DND-41 (cell line): ENCODE measurements at regions not wholly inside any gene's neighbourhood (a gene's known extent, or its start where the extent isn't known, plus 50 kb on each side); places are given as distances from the start of the nearest gene placed in this dataset.

ENCODE experiments used
- ATAC-seq: fragments of 200-7000 bp; cut with Tn5 transposase; 3 replicates; pipeline ENCODE4 v1.9.1; 2021; ENCODE audit warnings: low read depth; ENCODE audit not compliant: insufficient read depth
- DNase-seq: peaks from one replicate; pipeline ENCODE4 v3.0.0-alpha.2; 2020
- H2AFZ ChIP-seq: 2 replicates; pipeline ENCODE4 v1.6.0; 2012; ENCODE audit warnings: low read depth, low read length
- H3K27ac ChIP-seq: 2 replicates; pipeline ENCODE4 v1.5.1; 2012; ENCODE audit warnings: low read length, inconsistent platforms
- H3K27me3 ChIP-seq: fragments of 200-600 bp; sonication (generic); 2 replicates; pipeline ENCODE4 v1.6.0; 2012; ENCODE audit warnings: low read length, mild to moderate bottlenecking, inconsistent platforms; ENCODE audit not compliant: insufficient read depth, poor library complexity
- H3K36me3 ChIP-seq: 2 replicates; pipeline ENCODE4 v1.5.1; 2012; ENCODE audit warnings: low read length, inconsistent platforms; ENCODE audit not compliant: insufficient read depth
- H3K4me1 ChIP-seq: 2 replicates; pipeline ENCODE4 v1.5.1; 2012; ENCODE audit warnings: mild to moderate bottlenecking, low read length; ENCODE audit not compliant: insufficient read depth
- H3K4me2 ChIP-seq: 2 replicates; pipeline ENCODE4 v1.6.0; 2012; ENCODE audit warnings: mild to moderate bottlenecking, moderate library complexity, low read length, inconsistent platforms; ENCODE audit not compliant: insufficient read depth
- H3K4me3 ChIP-seq, 2 experiments: fragments of 200-600 bp in 1 of 2; shearing (Covaris generic) in 1 of 2; 2 replicates each; pipeline ENCODE4 v1.5.1; 2012 to 2016; ENCODE audit warnings: inconsistent platforms in 2 of 2, low read length in 2 of 2, mild to moderate bottlenecking in 2 of 2, low read depth in 1 of 2, moderate library complexity in 1 of 2
- H3K79me2 ChIP-seq: 2 replicates; pipeline ENCODE4 v1.6.0; 2012; ENCODE audit warnings: low read length, inconsistent platforms; ENCODE audit not compliant: insufficient read depth
- H3K9ac ChIP-seq: 2 replicates; pipeline ENCODE4 v1.6.0; 2012; ENCODE audit warnings: low read depth, mild to moderate bottlenecking, inconsistent platforms, low read length, moderate library complexity
- H3K9me3 ChIP-seq: 2 replicates; pipeline ENCODE4 v1.5.1; 2012; ENCODE audit warnings: low read length, moderate library complexity, mild to moderate bottlenecking, inconsistent platforms; ENCODE audit not compliant: insufficient read depth, severe bottlenecking
- H4K20me1 ChIP-seq: 2 replicates; pipeline ENCODE4 v1.6.0; 2012; ENCODE audit warnings: low read length; ENCODE audit not compliant: insufficient read depth
- EZH2 ChIP-seq: IDR thresholded peaks from 3 replicates; pipeline ENCODE4 v1.6.1; 2012; ENCODE audit warnings: borderline replicate concordance, low read depth, mild to moderate bottlenecking, moderate library complexity, low read length, inconsistent platforms; ENCODE audit not compliant: severe bottlenecking
- TF ChIP-seq, protein P1 (sequence below): IDR thresholded peaks from 2 replicates; pipeline ENCODE4 v1.5.1; 2012; ENCODE audit warnings: borderline replicate concordance, low read length, moderate library complexity, mild to moderate bottlenecking; ENCODE audit not compliant: poor library complexity, severe bottlenecking; ENCODE audit errors: extremely low read depth

DNA sequence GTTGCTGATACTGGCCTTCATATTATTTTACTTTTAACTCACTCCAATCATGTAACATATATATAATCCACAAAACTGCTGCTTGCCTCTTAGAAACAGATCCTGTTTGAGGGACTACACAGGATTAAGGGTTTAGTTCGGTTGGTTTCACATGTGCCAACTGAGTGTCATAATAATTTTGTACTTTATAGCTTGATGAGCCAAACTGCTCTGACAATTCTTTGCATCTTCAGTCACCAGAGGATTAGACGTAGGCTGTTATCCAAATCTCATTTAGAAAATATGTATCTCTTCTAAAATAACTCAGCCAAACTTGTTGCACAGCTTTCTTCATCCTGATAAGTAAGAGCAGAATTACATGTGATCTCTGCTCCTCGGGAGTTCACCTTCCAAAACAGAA, 643.6 kb upstream of the PTCHD4 start:
- Histone ChIP-seq H3K27me3 (no peaks in the 10 kb centered on the region), H4K20me1 (no peaks in the 10 kb centered on the region), H3K4me2 (no peak overlapping the region), H3K79me2 (no peaks in the 10 kb centered on the region), H3K27ac (no peak overlapping the region), H3K9me3 (no peaks in the 10 kb centered on the region), H3K4me3 (no peak overlapping the region), H3K9ac (no peak overlapping the region), H2AFZ (no peak overlapping the region), H3K36me3 (no peaks in the 10 kb centered on the region), H3K4me1 (no peaks in the 10 kb centered on the region)
- no peak for TF ChIP-seq EZH2
- TF ChIP-seq, protein P1, sequence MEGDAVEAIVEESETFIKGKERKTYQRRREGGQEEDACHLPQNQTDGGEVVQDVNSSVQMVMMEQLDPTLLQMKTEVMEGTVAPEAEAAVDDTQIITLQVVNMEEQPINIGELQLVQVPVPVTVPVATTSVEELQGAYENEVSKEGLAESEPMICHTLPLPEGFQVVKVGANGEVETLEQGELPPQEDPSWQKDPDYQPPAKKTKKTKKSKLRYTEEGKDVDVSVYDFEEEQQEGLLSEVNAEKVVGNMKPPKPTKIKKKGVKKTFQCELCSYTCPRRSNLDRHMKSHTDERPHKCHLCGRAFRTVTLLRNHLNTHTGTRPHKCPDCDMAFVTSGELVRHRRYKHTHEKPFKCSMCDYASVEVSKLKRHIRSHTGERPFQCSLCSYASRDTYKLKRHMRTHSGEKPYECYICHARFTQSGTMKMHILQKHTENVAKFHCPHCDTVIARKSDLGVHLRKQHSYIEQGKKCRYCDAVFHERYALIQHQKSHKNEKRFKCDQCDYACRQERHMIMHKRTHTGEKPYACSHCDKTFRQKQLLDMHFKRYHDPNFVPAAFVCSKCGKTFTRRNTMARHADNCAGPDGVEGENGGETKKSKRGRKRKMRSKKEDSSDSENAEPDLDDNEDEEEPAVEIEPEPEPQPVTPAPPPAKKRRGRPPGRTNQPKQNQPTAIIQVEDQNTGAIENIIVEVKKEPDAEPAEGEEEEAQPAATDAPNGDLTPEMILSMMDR = no peak
- ATAC-seq (no peak), DNase-seq (no peak)

DNA sequence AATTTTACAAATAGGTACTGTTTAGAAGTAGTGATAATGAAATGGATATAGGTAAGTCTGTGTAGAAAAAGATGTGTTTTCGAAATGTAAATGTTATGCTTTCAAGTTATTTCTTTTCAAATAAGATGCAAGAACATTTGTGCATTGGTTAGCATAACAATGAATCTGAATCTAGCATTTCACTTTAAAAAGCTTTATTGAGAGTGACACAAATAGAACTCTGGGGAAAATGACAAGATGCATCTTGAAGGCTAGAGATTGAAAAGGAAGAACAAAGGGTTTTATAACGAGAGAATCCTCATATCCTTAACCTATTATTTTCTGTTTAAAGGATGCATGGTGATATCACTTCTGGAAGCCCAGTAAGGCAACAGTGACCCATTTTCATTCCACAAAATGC, 639.9 kb upstream of the PTCHD4 start:
- Histone ChIP-seq H4K20me1 (no peaks in the 10 kb centered on the region), H3K36me3 (no peaks in the 10 kb centered on the region), H3K27me3 (no peaks in the 10 kb centered on the region), H3K4me3 (no peak overlapping the region), H2AFZ (no peak overlapping the region), H3K9me3 (no peaks in the 10 kb centered on the region), H3K79me2 (no peaks in the 10 kb centered on the region), H3K27ac (no peak overlapping the region), H3K4me1 (no peaks in the 10 kb centered on the region), H3K4me2 (no peak overlapping the region), H3K9ac (no peak overlapping the region)
- DNase-seq (no peak), ATAC-seq (no peak)
- TF ChIP-seq EZH2 = no peak
- TF ChIP-seq, protein P1 = no peak

DNA sequence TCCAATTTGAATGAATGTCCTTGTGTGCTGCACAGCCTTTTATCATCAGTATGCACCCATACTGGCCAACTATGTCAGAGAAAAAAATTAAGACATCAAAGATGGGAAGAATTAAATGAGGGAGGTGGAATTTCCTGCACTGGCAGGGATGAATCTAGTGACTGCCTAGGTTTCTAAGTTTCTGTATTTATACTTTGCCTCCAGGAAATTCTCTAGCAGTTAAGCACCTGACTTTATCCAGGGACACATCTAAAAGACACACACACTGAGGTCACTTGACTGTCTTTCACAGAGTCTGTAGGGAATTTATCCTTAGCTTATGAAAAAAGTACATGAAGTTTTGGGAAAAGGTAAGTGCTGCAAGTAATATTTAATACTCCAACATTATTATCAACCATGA, 636.5 kb upstream of the PTCHD4 start:
- H3K4me1 ChIP-seq = no peaks in the 10 kb centered on the region
- H2AFZ ChIP-seq = no peak overlapping the region
- H3K27ac ChIP-seq = no peak overlapping the region
- no peaks in the 10 kb centered on the region for H3K79me2 ChIP-seq
- H3K27me3 ChIP-seq = no peaks in the 10 kb centered on the region
- ATAC-seq = no peak
- H3K4me2 ChIP-seq = no peak overlapping the region
- H3K36me3 ChIP-seq = no peaks in the 10 kb centered on the region
- DNase-seq = no peak
- H3K9me3 ChIP-seq = no peaks in the 10 kb centered on the region
- no peak overlapping the region for H3K4me3 ChIP-seq
- TF ChIP-seq EZH2 = no peak
- TF ChIP-seq, protein P1 = no peak
- no peak overlapping the region for H3K9ac ChIP-seq
- no peaks in the 10 kb centered on the region for H4K20me1 ChIP-seq

DNA sequence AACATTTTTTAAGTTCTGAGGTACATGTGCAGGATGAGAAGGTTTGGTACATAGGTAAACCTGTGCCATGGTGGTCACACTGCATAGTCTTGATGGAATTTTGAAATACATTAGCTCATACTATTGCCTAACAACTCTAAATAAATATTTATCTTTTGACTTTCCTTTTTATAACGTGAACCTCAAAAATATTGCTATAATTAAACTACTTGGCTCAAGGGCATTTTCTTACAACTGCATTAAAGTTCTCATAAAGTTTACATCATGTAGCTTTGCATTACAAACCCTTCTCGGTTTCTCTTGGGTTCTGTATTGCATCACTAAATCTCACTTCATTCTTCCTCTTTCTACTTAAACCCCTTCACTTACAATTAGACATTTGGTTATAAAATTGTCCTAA, 636.0 kb upstream of the PTCHD4 start:
- Histone ChIP-seq H2AFZ (no peak overlapping the region), H3K9me3 (no peaks in the 10 kb centered on the region), H4K20me1 (no peaks in the 10 kb centered on the region), H3K9ac (no peak overlapping the region), H3K4me1 (no peaks in the 10 kb centered on the region), H3K27ac (no peak overlapping the region), H3K36me3 (no peaks in the 10 kb centered on the region), H3K79me2 (no peaks in the 10 kb centered on the region), H3K4me2 (no peak overlapping the region), H3K4me3 (no peak overlapping the region), H3K27me3 (no peaks in the 10 kb centered on the region)
- DNase-seq (no peak), ATAC-seq (no peak)
- no peak for TF ChIP-seq EZH2
- TF ChIP-seq, protein P1 = no peak
